ENCODE measurements at regions not wholly inside any gene's neighbourhood (a gene's known extent, or its start where the extent isn't known, plus 50 kb on each side); places are given as distances from the start of the nearest gene placed in this dataset.

- TF ChIP-seq ZBTB7A (IDR thresholded peaks at IDR 0.05; ENCODE audit: low read depth) (no peak), USF1 (IDR thresholded peaks at IDR 0.05) (no peak), TCF12 (IDR thresholded peaks at IDR 0.05; ENCODE audit: low read depth) (no peak), EP300 (IDR thresholded peaks at IDR 0.05; ENCODE audit: borderline replicate concordance) (no peak), TAF1 (IDR thresholded peaks at IDR 0.05; ENCODE audit: low read depth) (no peak), RAD21 (IDR thresholded peaks at IDR 0.05; ENCODE audit: low read depth) (no peak), CEBPB (IDR thresholded peaks at IDR 0.05) (no peak), EGR1 (IDR thresholded peaks at IDR 0.05) (no peak), TEAD4 (IDR thresholded peaks at IDR 0.05) (no peak), MAX (IDR thresholded peaks at IDR 0.05) (no peak), NFIC (IDR thresholded peaks at IDR 0.05) (no peak), REST (IDR thresholded peaks at IDR 0.05; ENCODE audit: low read depth) (no peak), CREB1 (IDR thresholded peaks at IDR 0.05; ENCODE audit: low read depth) (no peak), FOXM1 (IDR thresholded peaks at IDR 0.05; ENCODE audit: borderline replicate concordance, low read depth) (no peak), YY1 (IDR thresholded peaks at IDR 0.05; ENCODE audit: low read depth) (no peak)
Measured at GRCh38 chr15:69751147-69751546, 298.5 kb downstream of the RPLP1 start.

- TF ChIP-seq REST (IDR thresholded peaks at IDR 0.05; ENCODE audit: low read depth) = no peak
Measured at GRCh38 chr15:69751566-69751965, 298.9 kb downstream of the RPLP1 start.

GRCh38 chr15:69753867-69754266, 301.2 kb downstream of the RPLP1 start:
- TF ChIP-seq USF1 (IDR thresholded peaks at IDR 0.05) = no peak
- TF ChIP-seq REST (IDR thresholded peaks at IDR 0.05; ENCODE audit: low read depth) = no peak
- TF ChIP-seq TAF1 (IDR thresholded peaks at IDR 0.05; ENCODE audit: low read depth) = no peak
- no peak for TF ChIP-seq EP300 (IDR thresholded peaks at IDR 0.05; ENCODE audit: borderline replicate concordance)

GRCh38 chr15:69754313-69754712, 301.7 kb downstream of the RPLP1 start:
- no peak for TF ChIP-seq NFIC (IDR thresholded peaks at IDR 0.05)
- no peak for TF ChIP-seq USF1 (IDR thresholded peaks at IDR 0.05)
- no peak for TF ChIP-seq TEAD4 (IDR thresholded peaks at IDR 0.05)
- no peak for TF ChIP-seq EP300 (IDR thresholded peaks at IDR 0.05; ENCODE audit: borderline replicate concordance)
- TF ChIP-seq EGR1 (IDR thresholded peaks at IDR 0.05) = no peak
- no peak for TF ChIP-seq TCF12 (IDR thresholded peaks at IDR 0.05; ENCODE audit: low read depth)
- no peak for TF ChIP-seq CEBPB (IDR thresholded peaks at IDR 0.05)
- no peak for TF ChIP-seq FOXM1 (IDR thresholded peaks at IDR 0.05; ENCODE audit: borderline replicate concordance, low read depth)
- TF ChIP-seq REST (IDR thresholded peaks at IDR 0.05; ENCODE audit: low read depth) = no peak
- TF ChIP-seq TAF1 (IDR thresholded peaks at IDR 0.05; ENCODE audit: low read depth) = no peak
- no peak for TF ChIP-seq MAX (IDR thresholded peaks at IDR 0.05)
- TF ChIP-seq CREB1 (IDR thresholded peaks at IDR 0.05; ENCODE audit: low read depth) = no peak
- no peak for TF ChIP-seq RAD21 (IDR thresholded peaks at IDR 0.05; ENCODE audit: low read depth)

All from Ishikawa (cell line).